GM10266 (cell line): ENCODE measurements at regions not wholly inside any gene's neighbourhood (a gene's known extent, or its start where the extent isn't known, plus 50 kb on each side); places are given as distances from the start of the nearest gene placed in this dataset.

Experiments
- DNase-seq: peaks from one replicate; pipeline ENCODE4 v3.0.0; 2012; ENCODE audit errors: extremely low spot score
- TF ChIP-seq, protein P1 (sequence below): IDR thresholded peaks from 2 replicates; pipeline ENCODE4 v1.5.1; 2012; ENCODE audit warnings: mild to moderate bottlenecking, low read depth; ENCODE audit not compliant: control insufficient read depth, insufficient read depth; ENCODE audit errors: missing control alignments

DNA sequence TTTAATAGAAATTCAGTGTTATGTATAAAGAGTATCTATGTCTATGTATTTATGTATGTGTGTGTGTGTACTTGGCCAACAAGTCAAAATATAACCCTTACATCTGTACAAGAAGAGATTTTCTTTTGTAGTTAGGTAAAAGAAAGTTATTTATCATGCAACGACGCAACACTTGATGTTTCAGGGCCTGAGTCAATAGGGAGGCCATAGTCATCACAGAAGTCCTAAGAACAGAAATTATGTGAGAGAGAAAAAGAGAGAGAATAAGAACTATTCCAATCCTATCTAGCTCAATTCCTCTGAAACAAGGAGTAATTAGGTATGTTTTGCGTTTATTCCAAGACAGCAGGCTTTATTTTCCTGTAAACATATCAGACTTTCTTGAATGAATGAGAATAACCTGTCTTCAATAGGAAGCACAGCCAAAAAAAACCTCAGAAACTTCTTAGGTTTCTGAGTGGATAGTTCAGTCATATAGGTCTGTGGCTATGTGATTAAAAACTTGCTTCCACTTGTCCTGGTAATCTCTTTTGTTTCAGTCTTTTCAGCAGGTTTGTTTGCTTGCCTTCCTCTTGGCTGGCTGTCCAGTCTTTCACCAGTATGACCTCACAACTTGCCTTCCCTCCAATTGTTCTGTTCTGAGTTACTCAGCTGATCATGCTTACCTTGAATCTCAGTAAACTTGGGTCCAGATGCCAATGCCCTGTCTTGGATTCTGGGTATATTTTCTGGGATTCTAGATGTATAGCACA lies 382.4 kb upstream of the GBE1 start:
- DNase-seq, result no peak
- TF ChIP-seq, protein P1, sequence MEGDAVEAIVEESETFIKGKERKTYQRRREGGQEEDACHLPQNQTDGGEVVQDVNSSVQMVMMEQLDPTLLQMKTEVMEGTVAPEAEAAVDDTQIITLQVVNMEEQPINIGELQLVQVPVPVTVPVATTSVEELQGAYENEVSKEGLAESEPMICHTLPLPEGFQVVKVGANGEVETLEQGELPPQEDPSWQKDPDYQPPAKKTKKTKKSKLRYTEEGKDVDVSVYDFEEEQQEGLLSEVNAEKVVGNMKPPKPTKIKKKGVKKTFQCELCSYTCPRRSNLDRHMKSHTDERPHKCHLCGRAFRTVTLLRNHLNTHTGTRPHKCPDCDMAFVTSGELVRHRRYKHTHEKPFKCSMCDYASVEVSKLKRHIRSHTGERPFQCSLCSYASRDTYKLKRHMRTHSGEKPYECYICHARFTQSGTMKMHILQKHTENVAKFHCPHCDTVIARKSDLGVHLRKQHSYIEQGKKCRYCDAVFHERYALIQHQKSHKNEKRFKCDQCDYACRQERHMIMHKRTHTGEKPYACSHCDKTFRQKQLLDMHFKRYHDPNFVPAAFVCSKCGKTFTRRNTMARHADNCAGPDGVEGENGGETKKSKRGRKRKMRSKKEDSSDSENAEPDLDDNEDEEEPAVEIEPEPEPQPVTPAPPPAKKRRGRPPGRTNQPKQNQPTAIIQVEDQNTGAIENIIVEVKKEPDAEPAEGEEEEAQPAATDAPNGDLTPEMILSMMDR, result no peak

DNA sequence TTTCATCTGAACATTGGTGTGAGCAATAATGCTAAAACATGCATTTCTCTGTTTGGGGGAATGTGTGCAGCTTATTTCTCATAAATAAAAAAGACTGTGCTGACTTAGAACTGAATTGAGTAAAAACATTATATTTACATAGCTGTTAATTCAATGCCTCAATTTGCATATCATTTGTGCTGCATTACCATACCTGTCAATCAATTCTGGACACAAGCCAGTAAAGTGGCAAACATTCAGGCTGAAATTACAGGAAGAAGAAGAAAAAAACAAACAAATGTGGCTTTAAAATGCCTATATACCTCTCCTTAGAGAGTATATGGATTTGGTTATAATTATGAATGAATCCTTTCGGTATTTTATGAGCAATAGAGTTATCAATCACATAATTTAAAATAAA lies 380.1 kb upstream of the GBE1 start:
- TF ChIP-seq, protein P1, result no peak
- DNase-seq, result no peak

DNA sequence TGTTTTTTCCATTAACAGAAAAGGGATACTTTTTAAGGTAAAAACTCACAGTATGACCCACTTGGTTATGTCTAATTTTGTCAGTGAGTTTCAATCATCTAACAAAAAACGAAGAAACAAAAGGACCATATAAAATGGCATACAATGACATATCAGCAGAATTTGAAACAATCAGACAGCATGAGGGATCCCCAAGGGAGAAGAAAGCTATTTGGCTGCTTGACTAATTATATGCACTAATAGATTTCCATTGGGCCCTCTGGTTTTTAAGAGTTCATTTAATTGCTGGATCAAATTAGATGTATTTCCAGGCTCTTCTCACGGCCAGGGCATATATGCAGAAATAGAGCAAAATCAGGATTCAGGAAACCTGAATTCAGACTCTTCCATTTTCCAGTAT lies 376.4 kb upstream of the GBE1 start:
- DNase-seq, result no peak
- TF ChIP-seq, protein P1, result no peak

DNA sequence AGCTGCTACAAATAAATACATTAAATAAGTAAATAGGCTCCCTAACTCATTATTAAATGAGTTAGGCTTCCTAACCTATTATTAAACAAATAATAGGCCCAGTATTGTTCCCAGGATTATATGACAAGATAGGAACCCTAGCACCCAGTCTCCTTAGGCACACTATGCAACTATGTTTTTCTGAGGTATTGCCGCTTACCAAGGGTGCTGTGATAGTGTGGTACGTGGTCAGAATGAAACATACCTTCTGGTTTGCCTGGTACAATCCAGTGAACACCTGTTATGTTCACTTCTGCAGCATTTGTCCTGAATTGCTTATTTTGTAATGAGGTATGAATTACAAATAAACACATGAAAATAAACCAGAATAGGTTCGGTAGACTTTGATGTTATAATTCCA lies 375.6 kb upstream of the GBE1 start:
- no peak for DNase-seq
- TF ChIP-seq, protein P1, result no peak

DNA sequence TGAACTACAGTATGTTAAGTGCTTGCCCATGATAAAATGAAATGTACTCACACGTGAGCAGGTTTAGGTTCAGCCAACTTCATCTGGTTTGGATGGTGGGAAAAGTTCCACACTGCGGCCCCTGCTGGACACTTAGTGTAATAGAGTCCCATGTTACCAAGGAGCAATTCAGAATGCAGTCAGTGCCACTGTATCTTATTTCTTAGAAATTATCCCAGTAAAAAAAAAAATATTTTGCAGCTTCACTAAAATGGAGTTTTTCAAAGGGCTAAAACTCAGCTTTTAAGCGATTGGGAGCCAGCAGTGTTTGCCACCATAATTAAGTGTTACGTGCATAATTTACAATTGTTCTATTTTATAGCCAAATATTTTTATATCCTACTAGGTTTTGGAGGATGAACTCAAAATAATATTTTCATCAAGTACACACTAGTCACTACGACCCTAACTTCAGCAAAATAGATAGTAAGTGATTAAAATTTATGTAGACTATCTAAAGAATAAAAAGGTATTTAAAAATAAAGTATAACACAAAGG lies 371.7 kb upstream of the GBE1 start:
- TF ChIP-seq, protein P1, result peak; percentile 78
- peak; percentile 23 for DNase-seq

DNA sequence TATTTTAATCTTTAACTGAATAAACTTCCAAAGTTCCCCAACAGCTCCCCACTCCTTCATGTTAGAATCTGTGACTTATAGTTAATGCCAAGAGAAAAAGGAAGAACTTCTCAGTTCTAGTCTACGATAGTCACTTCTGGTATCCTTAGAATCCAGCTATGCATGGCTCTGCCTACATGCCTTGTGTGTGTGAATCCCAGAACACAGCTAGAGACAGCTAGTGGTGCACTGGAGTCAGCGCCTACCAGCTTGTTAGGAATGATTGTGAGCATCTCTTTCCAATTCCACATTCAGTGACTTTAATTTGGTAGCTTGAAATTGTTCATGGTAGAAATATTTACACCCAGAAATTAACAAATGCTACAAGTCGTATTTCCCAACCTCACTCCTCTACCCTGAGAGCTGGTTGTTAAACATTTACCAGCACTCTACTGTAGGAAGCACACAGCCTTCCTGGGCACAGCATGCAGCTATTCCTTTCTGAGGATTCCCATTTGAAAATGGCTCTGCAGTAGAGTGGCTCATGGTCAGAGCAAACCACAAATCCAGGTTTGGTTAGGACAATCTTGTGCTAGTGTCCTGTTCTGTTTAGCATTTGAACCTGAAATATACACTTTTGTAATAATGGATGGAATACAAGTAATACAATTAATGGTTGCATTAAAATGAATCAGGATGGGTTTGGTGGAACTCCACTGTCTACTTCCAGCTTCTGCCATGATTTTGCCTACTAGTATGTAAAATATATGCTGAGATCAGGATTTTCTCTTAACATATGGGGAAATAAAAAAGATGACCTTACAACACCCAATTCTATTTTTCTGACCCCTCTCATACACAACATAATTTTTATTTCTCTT lies 371.0 kb upstream of the GBE1 start:
- no peak for DNase-seq
- TF ChIP-seq, protein P1, result no peak

DNA sequence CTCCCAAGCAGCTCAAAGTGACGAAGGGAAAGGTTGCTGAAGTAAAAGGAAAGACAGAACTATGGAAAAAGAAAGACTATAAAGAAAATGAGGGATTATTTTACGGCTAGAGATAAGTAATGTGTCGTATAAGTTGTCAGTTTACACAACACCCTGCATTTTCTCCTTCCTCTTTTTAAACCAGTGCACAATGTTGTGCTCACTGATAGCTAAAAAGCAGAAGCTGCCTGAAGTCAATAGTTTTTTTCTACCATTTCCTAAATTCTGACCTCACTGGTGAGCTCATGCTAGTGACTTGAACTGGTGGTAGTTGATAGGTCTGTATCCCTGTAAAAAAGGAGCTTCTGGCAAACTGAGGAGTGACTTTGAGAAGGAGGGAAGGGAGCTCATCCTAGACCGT lies 368.6 kb upstream of the GBE1 start:
- DNase-seq, result no peak
- TF ChIP-seq, protein P1, result no peak
